Glomerular visceral epithelial cell (primary cell): ENCODE measurements at regions not wholly inside any gene's neighbourhood (a gene's known extent, or its start where the extent isn't known, plus 50 kb on each side); places are given as distances from the start of the nearest gene placed in this dataset.
"Not testable (repeated sequence)": the region's sequence is repeated elsewhere in the genome, so short reads cannot be mapped to it uniquely, and the experiment has no call there.

Experiments used
- DNase-seq: peaks from one replicate; pipeline ENCODE4 v3.0.0-alpha.2; 2016; ENCODE audit errors: extremely low spot score

DNA sequence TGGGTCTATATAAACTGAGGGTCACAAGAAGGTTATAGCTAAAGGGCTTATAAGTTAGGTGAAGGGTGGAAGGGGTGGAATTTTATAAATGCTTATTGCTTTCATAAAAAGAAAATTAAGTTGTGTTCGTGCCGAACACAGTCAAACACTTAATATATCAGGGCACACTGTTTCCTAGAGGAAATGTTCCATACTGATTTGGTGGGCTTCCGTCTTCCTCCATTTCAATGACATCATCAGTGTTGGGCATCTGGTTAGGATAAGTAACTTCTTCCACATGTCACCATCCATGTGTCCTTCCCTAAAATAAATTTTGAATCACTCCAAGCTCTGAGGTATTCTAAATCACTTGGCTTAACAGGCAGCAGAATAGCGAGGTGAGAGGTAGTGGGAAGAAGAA, 466.4 kb downstream of the MED13L start:
- no peak for DNase-seq

DNA sequence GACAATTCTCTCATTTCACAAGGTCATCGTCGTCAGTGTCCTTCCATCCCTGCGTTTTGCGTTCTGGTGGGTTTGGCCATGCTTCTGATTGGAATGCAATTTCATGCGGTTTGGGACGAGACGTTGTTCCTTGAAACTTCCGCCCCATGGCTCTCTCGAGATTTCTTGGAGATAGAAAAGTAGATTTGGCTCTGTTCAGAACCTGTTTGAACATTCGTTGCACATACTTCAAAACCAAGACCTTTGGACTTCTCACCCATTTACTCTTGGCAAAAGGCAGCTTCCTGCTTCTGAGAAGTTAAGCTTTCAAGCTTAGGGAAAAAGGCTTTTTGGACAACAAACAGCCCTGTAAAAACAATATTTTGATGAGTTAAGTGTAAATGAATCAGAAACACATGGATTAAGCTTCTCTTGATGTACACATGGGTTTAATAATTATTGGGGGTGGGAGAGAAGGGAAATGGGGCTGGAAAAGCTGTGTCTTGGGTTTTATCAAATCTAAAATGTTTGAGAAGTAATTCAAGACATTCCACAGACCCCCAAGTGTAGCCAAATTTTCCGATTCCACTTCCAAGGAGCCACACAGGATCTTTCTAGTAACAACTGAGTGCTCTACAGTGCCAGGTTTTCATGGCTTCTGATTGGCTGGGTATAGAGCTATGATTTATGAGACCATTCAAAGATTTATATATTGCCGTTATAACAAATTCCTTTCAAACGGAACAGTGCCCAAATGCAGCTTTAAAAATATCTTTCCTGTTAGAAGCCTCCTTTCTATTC, 467.2 kb downstream of the MED13L start:
- no peak for DNase-seq

DNA sequence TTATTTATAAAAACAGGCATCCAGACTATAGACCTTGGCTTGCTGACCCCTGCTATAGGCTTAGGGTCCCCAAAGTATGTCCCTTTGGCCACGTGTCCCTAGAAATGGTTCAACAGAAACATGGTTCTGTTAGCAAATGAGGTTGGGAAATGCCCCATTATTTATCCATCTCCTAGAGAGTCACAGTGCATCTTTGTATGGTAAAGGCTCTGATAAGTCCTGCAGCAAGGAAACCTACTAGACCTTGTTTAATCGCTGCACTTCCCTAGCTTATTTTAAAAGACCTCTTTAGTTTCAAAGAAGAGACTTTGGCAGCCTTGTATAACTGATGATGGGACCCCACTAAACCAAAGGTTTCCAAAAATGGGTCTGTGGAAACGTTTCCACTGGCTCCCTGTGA, 471.5 kb downstream of the MED13L start:
- no peak for DNase-seq

DNA sequence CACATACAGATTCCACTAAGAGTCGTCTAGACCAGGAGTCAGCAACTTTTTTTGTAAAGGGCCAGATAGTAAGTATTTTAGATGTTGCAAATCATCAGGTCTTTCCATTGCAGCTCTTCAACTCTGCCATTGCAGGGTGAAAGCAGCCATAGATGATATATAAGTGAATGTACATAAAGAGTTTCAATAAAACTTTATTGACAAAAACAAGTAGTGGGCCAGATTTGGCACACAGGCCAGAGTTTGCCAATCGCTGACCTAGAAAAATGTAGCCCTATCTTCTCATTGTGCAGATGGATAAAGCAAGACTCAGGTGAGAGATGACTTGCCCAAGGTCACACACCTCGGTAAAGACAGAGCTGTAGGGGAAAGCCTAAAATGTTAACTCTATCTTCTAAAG, 474.7 kb downstream of the MED13L start:
- no peak for DNase-seq

DNA sequence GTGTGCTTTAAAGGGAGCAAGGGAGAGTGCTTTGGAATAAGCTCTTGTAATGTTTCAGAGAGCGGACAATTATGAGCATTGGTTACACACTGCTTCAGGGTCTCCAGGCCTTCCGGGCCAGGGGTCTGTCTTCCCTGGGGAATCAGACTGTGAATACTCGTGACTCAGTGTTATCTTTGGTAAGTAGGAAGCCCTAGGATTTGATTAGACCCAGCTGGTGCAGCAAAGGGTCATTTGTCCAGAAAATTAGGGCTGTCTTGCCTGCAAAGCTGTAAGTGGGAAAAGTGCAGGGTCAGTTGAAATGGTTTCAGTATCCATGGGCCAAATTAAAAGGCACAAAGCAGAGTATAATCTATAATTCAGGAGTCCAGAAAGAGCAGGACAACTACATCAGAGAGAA, 475.6 kb downstream of the MED13L start:
- no peak for DNase-seq

DNA sequence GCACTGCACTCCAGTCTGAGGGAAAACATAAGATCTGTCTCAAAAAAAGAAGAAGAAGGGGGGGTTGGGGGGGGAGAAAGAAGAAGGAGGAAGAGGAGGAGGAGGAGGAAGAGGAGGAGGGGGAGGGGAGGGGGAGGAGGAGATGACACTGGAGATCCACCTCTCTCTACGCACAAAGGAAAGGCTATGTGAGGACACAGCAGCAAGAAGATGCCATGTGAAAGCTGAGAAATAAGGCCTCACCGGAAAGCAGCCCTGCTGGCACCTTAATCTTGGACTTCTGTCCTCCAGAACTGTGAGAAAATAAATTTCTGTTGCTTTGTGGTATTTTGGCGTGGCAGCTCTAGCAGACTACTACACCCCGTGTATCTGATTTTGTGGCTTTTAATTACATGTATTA, 477.9 kb downstream of the MED13L start:
- DNase-seq, result no peak

DNA sequence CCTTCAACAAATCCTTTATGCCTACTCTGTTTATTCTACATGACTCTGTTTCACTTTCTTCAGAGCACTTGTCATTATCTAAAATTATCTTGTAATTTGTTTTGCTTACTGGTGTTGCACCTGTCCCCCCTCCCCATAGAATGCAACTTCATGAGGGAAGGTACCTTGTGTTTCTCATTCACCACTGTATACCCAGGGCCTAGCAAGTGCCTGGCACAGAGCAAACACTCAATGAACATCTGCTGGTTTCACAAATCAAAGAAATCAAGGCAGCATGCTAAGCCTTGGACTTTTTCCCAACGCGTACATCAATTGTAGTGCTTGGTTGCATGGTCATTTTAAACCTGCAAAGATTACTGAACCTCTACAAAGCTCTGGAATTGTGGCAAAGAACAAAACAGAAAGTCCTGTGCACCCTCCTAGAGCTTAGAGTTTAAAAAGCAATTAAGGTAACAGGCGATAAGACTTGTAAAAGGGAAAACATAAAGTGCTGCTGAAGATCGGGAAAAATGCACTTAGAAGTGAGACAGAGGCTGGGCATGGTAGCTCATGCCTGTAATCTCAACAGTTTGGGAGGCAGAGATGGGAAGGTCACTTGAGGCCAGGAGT, 479.1 kb downstream of the MED13L start:
- DNase-seq, result no peak

DNA sequence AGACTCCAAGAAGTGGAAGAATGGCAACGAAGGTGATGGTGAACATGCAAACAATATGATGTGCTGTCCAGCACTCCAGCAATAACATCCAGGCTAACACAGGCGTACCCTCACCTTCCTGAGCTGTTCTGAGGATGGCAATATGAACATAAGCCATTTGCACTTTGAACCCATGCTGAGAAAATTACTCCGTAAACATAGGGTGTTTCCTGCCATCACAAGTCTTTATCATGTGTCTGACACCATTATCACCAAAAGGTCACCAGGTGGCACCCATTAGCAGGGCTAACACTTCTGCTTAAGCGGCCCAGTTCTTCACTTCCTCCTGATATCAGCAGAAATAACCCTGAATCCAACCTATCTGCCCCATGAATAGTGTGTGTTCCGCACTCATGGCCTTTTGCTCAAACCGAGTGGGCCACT, 482.8 kb downstream of the MED13L start:
- no peak for DNase-seq

DNA sequence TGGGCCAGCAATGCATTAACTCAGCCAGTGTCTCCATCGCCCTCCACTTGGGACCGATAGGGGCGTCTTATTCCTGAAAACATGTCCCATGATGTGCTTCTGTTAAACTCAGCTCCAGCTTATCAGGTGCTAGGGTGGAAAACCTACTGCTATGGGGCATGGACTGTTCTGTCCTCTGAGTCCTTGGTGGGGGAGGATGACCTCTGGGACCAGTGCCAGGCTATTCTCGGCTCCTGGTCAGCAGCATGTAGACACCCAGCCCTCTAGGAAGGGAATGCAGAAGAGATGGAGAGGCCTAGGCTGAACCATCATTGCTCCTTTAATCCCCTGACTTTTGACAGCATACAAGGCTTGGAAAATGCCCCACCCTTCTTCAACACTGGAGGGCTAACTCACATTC, 486.2 kb downstream of the MED13L start:
- DNase-seq, result no peak

DNA sequence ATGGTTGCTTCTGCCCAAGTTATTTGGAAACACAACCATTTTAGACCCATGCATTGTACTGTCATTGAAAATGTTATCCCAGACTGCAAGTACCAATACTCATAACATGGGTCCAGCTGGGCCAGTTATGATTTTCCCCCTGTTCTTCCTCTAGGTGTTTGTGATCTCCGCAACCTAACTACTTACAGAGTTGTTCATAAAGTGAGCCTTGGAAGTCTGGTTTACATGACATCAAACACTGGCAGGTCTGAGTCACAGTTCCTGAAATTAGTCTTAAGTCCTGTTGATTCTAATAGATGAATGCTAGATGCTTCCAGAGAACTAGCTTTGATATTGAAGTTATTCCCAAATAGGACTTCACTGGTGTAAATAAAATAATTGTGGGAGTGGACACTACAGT, 487.0 kb downstream of the MED13L start:
- DNase-seq, result no peak

DNA sequence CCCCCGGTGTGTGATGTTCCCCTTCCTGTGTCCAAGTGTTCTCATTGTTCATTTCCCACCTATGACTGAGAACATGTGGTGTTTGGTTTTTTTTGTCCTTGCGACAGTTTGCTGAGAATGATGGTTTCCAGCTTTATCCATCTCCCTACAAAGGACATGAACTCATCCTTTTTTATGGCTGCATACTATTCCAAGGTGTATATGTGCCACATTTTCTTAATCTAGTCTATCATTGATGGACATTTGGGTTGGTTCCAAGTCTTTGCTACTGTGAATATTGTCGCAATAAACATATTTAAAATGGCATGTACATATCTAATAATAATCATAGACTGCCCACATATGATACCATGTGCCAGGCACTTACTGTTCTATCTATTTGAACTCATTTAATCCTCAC, 491.0 kb downstream of the MED13L start:
- DNase-seq, result not testable (repeated sequence)

DNA sequence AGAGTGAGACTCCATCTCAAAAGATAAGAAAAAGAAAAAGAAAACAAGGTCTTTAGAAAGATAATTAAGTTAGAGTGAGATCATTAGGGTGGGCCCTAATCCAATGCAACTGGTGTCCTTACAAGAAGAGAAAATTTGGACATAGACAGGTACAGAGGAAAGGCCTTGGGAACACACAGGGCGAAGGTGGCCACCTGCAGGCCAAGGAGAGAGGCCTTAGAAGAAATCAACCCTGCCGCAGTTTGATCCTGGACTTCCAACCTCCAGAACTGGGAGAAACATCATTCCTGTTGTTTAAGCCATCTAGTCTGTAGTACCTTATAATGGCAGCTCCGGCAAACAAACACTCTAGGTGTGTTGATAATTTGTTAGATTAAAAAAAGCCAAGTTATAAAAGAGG, 491.9 kb downstream of the MED13L start:
- no peak for DNase-seq

DNA sequence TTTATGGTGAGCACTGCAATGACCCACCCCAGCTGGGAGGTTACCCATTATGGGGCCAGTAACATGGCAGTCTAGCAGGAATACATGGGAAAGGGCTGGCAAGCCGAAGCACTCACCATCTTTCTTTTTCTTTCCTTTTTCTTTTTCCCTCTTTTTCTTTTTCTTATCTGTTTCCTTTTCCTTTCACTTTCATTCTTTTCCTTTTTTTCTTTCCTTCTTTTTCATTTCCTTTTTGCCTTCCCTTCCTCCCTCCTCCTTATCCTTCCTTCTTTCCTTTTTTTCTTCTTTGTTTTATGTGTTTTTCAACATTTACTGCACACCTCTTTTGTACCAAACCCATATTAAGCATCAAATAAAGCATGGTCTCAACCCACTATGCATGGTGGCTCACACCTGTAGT, 501.1 kb downstream of the MED13L start:
- DNase-seq, result no peak

DNA sequence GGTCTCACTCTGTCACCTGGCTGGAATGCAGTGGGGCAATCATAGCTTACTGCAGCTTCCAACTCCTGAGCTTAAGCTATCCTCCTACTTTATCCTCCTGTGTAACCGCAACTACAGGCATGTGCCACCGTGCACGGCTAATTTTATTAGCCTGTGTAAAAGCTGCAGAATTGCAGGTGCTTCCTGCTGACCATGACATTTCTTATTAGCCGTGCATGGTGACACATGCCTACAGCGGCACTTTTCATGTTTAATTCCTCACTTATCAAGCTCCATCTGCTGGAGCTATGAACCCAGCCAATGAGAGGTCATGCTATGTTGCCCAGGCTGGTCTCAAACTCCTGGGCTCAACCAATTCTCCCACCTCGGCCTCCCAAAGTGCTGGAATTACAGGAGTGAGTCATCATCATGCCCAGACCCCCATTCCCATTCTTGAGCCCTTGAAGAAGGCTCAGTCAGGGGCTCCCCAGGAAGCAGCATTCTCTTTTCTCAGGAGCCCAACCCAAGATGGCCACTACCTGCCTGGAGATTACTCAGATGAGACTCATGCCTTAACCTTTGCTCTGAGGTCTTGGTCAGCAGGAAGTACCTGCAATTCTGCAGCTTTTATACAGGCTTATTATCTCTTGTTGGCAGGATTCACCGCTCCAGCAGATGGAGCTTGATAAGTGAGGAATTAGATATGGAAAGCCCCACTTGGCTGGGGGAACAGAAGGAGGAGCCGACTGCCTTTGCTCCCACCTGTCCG, 503.2 kb downstream of the MED13L start:
- DNase-seq, result no peak

DNA sequence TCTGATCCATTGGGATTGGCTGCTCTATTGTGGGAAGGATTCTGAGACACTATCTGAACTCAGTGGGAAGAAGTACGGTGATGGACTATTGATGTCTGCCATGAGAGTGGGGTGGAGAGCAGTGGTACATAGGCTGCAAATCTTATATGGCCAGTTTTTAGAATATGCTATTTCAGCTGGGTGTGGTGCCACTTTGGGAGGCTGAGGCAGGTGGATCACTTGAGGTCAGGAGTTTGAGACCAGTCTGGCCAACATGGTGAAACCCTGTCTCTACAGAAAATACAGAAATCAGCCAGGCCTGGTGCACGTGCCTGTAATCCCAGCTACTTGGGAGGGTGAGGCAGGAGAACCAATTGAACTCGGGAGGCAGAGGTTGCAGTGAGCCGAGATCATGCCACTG, 505.9 kb downstream of the MED13L start:
- no peak for DNase-seq

DNA sequence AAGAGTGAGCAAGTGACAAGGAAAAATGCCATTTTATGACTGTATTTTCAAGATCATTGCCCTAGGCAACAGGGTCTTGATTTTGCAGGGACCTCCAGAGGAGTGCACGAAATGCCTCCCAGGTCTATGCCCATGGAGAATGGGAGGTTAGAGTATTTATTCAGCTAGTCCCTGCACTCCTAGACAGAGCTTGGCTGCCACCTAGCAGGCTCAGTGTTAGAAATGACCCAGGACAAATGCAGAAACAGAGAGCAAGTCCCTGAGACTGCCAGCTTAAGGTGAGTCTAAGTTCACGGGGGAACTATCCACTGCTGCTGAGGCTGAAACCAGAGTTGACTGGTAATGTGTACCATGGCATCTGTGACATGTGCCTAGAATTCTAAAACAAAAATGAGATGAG, 506.4 kb downstream of the MED13L start:
- no peak for DNase-seq

DNA sequence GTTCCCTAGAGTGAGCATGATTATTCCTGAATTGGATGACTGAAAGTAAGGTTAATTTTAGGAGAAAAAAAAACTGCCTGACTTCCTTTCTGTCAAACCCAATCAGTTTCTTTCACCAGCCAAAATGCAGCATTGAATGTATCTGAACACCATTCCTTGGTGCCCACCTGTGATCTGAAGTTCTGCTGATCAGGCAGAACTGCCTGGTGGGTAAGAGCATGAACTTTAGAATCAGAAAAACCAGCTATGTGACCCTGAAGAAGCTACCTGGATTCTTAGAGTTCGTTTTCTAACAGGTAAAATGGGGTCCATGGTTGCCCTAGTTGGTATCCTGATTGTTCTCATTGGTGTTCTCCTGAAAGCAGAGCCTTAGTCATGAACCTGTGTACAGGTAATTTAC, 506.9 kb downstream of the MED13L start:
- no peak for DNase-seq

DNA sequence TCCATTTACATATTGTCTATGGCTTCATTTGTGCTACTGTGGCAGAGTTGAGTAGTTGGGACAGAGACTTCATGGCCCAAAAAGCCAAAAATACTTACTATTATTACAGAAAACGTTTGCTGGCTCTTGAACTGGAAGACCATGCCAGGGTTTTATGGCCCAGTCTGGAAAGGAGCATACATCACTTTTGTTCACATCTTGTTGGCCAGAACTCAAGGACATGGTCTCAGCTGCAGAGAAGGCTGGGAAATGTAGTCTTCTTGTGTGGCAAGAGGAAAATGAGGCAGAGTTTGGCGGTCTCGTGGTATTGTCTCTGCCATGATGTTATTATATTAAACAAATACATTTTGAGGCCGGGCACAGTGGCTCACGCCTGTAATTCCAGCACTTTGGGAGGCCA, 509.6 kb downstream of the MED13L start:
- DNase-seq, result no peak

DNA sequence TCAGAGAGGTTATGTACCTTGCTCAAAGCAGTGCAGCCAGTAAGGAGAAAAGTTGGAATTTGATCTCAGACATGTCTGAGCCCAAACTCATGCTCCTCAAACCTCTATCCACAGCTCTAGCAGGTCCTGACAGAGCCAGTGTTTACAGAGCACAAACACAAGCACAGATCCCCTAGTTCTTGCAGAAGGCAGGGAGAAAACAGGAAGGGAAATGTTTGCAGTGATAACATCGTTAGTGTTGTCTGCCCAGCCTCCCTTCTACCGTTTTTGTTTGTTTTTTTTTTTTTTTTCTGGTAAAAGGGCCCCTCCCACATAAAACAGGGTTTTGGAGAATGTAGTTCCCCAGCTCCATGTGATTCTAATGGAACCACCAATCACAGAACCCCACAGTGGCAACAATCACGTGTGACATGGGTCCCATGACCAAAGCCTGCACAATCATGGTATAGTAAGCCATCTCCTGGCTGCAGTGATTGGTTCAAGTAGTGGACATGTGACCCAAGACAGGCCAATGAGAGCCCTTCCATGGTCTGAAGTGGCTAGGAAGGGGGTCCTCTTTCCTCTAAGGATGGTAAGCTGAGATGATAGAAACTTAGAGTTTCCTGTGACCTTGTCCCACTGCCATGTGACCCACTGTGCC, 513.4 kb downstream of the MED13L start:
- no peak for DNase-seq

DNA sequence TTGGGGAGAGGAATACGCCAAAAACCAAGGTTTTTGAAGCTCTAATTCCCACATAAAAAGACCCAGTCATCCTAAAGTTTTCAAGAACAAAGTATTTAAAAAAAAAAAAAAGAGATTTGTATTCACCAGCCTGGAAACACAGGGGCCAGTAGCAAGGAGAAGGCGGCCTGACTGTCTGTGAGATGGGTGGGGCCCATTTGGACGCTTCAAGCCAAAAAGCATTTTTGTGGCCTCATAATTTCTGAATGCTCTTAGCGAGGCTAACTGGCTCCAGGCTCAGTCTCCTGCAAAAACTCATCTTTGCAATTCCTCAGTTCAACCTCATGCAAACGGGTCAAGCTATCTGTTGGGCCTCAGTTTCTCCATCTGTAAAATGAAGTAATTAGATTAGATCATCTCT, 514.1 kb downstream of the MED13L start:
- DNase-seq, result no peak

DNA sequence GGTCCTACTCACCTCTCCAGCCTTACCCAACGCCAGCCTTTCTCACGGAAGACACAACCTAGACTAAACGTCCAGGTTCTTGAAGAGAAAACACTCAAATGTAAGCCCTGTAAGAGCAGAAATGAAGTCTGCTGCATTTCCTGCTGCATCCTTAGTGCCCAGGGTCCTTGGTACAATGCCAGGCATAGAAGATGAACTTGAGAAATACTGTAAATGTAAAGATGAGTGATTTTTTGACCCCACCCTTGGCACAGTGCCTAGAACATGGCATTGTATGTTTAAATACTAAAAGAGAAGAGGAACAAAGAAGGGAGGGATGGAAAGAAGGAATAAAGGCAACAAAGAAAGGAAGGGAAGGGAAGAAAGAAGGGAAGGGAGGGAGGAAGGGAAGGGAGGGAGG, 514.6 kb downstream of the MED13L start:
- no peak for DNase-seq

DNA sequence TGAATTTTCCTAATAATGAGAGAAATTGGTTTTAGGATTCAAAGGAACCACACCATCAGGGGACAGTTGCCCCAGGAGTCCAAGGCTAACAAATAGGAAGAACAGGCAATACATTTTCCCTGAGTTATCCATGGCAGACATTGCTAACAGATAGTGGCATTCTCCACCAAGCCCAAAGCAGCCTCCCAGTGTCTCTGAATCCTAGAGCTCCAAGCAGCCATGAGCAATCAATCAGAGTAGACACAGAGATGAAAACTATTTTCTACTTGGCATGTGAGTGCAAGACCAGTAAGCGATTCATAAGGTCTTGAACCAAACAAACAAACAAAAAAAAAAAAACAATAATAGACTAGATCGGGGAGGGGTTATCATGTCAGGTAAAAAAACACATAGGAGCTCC, 515.7 kb downstream of the MED13L start:
- no peak for DNase-seq

DNA sequence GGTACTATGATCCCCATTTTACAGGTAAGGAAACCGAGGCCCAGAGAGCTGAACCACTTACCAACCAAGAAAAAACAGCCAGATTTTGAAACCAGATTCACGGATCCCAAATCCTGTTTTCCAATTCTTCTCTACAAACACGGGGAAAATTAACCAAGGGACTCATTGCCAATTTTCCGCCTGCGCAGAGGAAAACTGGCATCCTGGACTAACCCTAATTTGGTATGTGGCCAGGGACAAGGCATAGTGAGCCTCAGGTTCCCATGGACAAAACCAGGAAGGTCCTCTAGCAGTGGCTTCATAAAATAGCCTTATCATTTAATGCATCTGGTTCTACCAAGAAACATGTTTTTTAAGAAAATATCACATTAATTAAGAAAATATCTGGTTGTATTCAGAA, 517.3 kb downstream of the MED13L start:
- no peak for DNase-seq
